GM12878 (cell line): ENCODE measurements at regions not wholly inside any gene's neighbourhood (a gene's known extent, or its start where the extent isn't known, plus 50 kb on each side); places are given as distances from the start of the nearest gene placed in this dataset.

ENCODE experiments used
- ATAC-seq: fragments of 200-7000 bp; cut with Tn5 transposase; 3 replicates; pipeline ENCODE4 v1.9.1; 2020; ENCODE audit warnings: mild to moderate bottlenecking, moderate library complexity
- BruUV-seq: library from RNA; stranded (reverse); fragments of 400-500 nt; replicated peaks from 2 replicates; lab custom pipeline; 2021; lab: Mats Ljungman, UMichigan
- CTCF ChIA-PET: fragments of 300-600 bp; sonication (Branson Sonifier 250); formaldehyde crosslinking; extraction: SDS; loops from one replicate; lab custom pipeline; 2021; ENCODE audit warnings: inconsistent platforms; lab: Yijun Ruan, JAX
- POLR2A ChIA-PET: fragments of 350-600 bp; formaldehyde crosslinking; extraction: SDS; loops from one replicate; lab custom pipeline; 2021; ENCODE audit warnings: inconsistent platforms; lab: Charles Lee
- RAD21 ChIA-PET: fragments of 300-600 bp; sonication (Branson Sonifier 250); formaldehyde crosslinking; loops from one replicate; lab custom pipeline; 2023; ENCODE audit warnings: antibody characterized with exemption; ENCODE audit not compliant: unreplicated experiment; lab: Charles Lee
- SMC1A ChIA-PET: fragments of 300-600 bp; sonication (Branson Sonifier 250); formaldehyde crosslinking; loops from one replicate; lab custom pipeline; 2023; ENCODE audit not compliant: unreplicated experiment, uncharacterized antibody; lab: Charles Lee
- DNase-seq: peaks from one replicate; pipeline ENCODE4 v3.0.0-alpha.2; 2011; ENCODE audit warnings: low read depth, low spot score
- FAIRE-seq: peaks from 3 replicates; lab custom pipeline; 2011; peaks lifted over from hg19 to GRCh38; lab: Jason Lieb, UNC
- H2AFZ ChIP-seq: 2 replicates; pipeline ENCODE4 v1.6.0; 2011; ENCODE audit warnings: low read depth, low read length, control low read depth; ENCODE audit not compliant: control insufficient read depth
- H3K27ac ChIP-seq: 2 replicates; pipeline ENCODE4 v1.5.1; 2011; ENCODE audit warnings: control low read depth; ENCODE audit not compliant: control insufficient read depth, insufficient read depth
- H3K27me3 ChIP-seq, 2 experiments: replicated peaks in 1 of 2; 2 replicates each; pipeline versions ENCODE4 v1.6.0 to v1.6.1; 2011; ENCODE audit warnings: low read length in 1 of 2; ENCODE audit not compliant: control insufficient read depth in 2 of 2, insufficient read depth in 2 of 2
- H3K36me3 ChIP-seq, 2 experiments: 2 replicates each; pipeline ENCODE4 v1.5.1; 2011; ENCODE audit warnings: low read length in 1 of 2; ENCODE audit not compliant: control insufficient read depth in 2 of 2, insufficient read depth in 2 of 2
- H3K4me1 ChIP-seq: 2 replicates; pipeline ENCODE4 v1.6.1; 2011; ENCODE audit warnings: mild to moderate bottlenecking, low read length, moderate library complexity, mixed read lengths; ENCODE audit not compliant: control insufficient read depth, insufficient read depth
- H3K4me2 ChIP-seq: 2 replicates; pipeline ENCODE4 v1.6.0; 2011; ENCODE audit warnings: control low read depth; ENCODE audit not compliant: control insufficient read depth, insufficient read depth
- H3K4me3 ChIP-seq: fragments of 200-600 bp; sonication (generic); 2 replicates; pipeline ENCODE4 v1.5.1; 2016
- H3K79me2 ChIP-seq: 2 replicates; pipeline ENCODE4 v1.6.0; 2011; ENCODE audit warnings: low read length; ENCODE audit not compliant: control insufficient read depth, insufficient read depth
- H3K9ac ChIP-seq: 2 replicates; pipeline ENCODE4 v1.8.0; 2011; ENCODE audit warnings: low read length, control low read depth, mixed read lengths; ENCODE audit not compliant: control insufficient read depth, insufficient read depth
- H3K9me3 ChIP-seq: replicated peaks from 3 replicates; pipeline ENCODE4 v1.5.1; 2011; ENCODE audit warnings: mild to moderate bottlenecking, low read length; ENCODE audit not compliant: control insufficient read depth, insufficient read depth
- H4K20me1 ChIP-seq: 2 replicates; pipeline ENCODE4 v1.6.0; 2011; ENCODE audit not compliant: control insufficient read depth, insufficient read depth
- ATF7 ChIP-seq: fragments of 450-650 bp; IDR thresholded peaks from 2 replicates; pipeline ENCODE4 v1.6.1; 2016; ENCODE audit warnings: low read depth, mild to moderate bottlenecking
- BCL3 ChIP-seq: IDR thresholded peaks from 2 replicates; pipeline ENCODE4 v1.6.1; 2011; ENCODE audit warnings: borderline replicate concordance, low read depth, mild to moderate bottlenecking, moderate library complexity, low read length; ENCODE audit not compliant: insufficient read depth, poor library complexity, severe bottlenecking
- BHLHE40 ChIP-seq, 2 experiments: fragments of 450-650 bp in 1 of 2; IDR thresholded peaks; 2 replicates each; pipeline ENCODE4 v1.6.1; 2011 to 2017; ENCODE audit warnings: low read depth in 2 of 2, borderline replicate concordance in 1 of 2, improper control_type of control experiment in 1 of 2, low read length in 1 of 2, mild to moderate bottlenecking in 1 of 2
- CBX3 ChIP-seq: fragments of 200-600 bp; sonication (generic); IDR thresholded peaks from 2 replicates; pipeline ENCODE4 v1.6.1; 2016; ENCODE audit warnings: low read depth, borderline replicate concordance
- CEBPZ ChIP-seq: fragments of 150-350 bp; IDR thresholded peaks from 2 replicates; pipeline ENCODE4 v1.6.1; 2016; ENCODE audit warnings: low read depth, low read length
- CTCF ChIP-seq, 3 experiments: IDR thresholded peaks in 2 of 3; conservative IDR thresholded peaks in 1 of 3; 2 replicates each; pipeline ENCODE4 v1.5.1; 2011; ENCODE audit warnings: low read depth in 3 of 3, low read length in 3 of 3, mild to moderate bottlenecking in 3 of 3, control low read depth in 2 of 3, moderate library complexity in 2 of 3, inconsistent platforms in 1 of 3, mixed read lengths in 1 of 3; ENCODE audit not compliant: control insufficient read depth in 2 of 3, insufficient read depth in 1 of 3; ENCODE audit errors: extremely low read depth in 1 of 3
- DPF2 ChIP-seq: fragments of 450-650 bp; IDR thresholded peaks from 2 replicates; pipeline ENCODE4 v1.6.1; 2017; ENCODE audit warnings: mild to moderate bottlenecking
- KDM1A ChIP-seq: fragments of 200-600 bp; sonication (generic); IDR thresholded peaks from 2 replicates; pipeline ENCODE4 v1.6.1; 2016; ENCODE audit warnings: borderline replicate concordance
- MXI1 ChIP-seq: fragments of 150-350 bp; IDR thresholded peaks from 2 replicates; pipeline ENCODE4 v1.6.1; 2011; ENCODE audit warnings: low read depth, mild to moderate bottlenecking, inconsistent platforms, low read length, improper control_type of control experiment
- POLR2AphosphoS5 ChIP-seq: IDR thresholded peaks from 2 replicates; pipeline ENCODE4 v1.6.1; 2011; ENCODE audit warnings: mild to moderate bottlenecking, low read length, inconsistent platforms
- RELA ChIP-seq: fragments of 450-650 bp; IDR thresholded peaks from 2 replicates; pipeline ENCODE4 v1.8.0; 2014; ENCODE audit warnings: borderline replicate concordance; ENCODE audit not compliant: partially characterized antibody
- ZBTB33 ChIP-seq: fragments of 450-650 bp; IDR thresholded peaks from 2 replicates; pipeline ENCODE4 v1.6.1; 2017; ENCODE audit warnings: mild to moderate bottlenecking
- ZNF274 ChIP-seq: IDR thresholded peaks from one replicate; pipeline ENCODE4 v1.8.0; 2011; ENCODE audit not compliant: insufficient read length, insufficient read depth
- WGBS: methylation state at CpG from one replicate; pipeline ENCODE4 v1.1.6; 2016; ENCODE audit warnings: low lambda C conversion rate; ENCODE audit not compliant: insufficient replicate concordance, insufficient coverage; ENCODE audit errors: missing lambda C conversion rate; 5-methylcytosine and 5-hydroxymethylcytosine counted together
- in situ Hi-C: fragments of 300-500 bp; cut with MboI; formaldehyde crosslinking; loops from 9 replicates; pipeline ENCODE4 v1.14.3; 2018; ENCODE audit warnings: mixed read lengths
- intact Hi-C: fragments of 100-400 bp; cut with micrococcal nuclease; formaldehyde crosslinking; loops from one replicate; pipeline ENCODE4 v1.14.2; 2022; ENCODE audit not compliant: unreplicated experiment

- H2AFZ ChIP-seq, result no peak overlapping the region
- no peak for FAIRE-seq
- in situ Hi-C loops (no loop called here), intact Hi-C loops (no loop called here)
- DNase-seq, result no peak
- SMC1A ChIA-PET, result no interaction called here
- CTCF ChIA-PET, result no interaction called here
- no peak overlapping the region for H3K4me3 ChIP-seq
- WGBS, result 0% methylated on average over 1 of the region's 1 CpG
- no peaks in the 10 kb centered on the region for H3K36me3 ChIP-seq
- H3K27ac ChIP-seq, result no peak overlapping the region
- RAD21 ChIA-PET, result no interaction called here
- no peaks in the 10 kb centered on the region for H3K79me2 ChIP-seq
- POLR2A ChIA-PET, result no interaction called here
- no peaks in the 10 kb centered on the region for H3K4me1 ChIP-seq
- no peak overlapping the region for H3K9ac ChIP-seq
- ATAC-seq, result no peak
- no peaks in the 10 kb centered on the region for H3K27me3 ChIP-seq
- H4K20me1 ChIP-seq, result no peaks in the 10 kb centered on the region
- no TSS peak for BruUV-seq
- no peaks in the 10 kb centered on the region for H3K9me3 ChIP-seq
- H3K4me2 ChIP-seq, result no peak overlapping the region
- TF ChIP-seq ATF7 (no peak), BHLHE40 (IDR thresholded peaks at IDR 0.05; ENCODE audit: borderline replicate concordance in 1 of 2, low read depth in 2 of 2, low read length in 1 of 2) (no peak), ZNF274 (no peak), ZBTB33 (no peak), CBX3 (no peak), MXI1 (no peak), CEBPZ (no peak), BCL3 (no peak), KDM1A (no peak), CTCF (IDR thresholded peaks at IDR 0.05 in 2 of 3, conservative IDR thresholded peaks at IDR 0.05 in 1 of 3; ENCODE audit: control insufficient read depth in 2 of 3, extremely low read depth in 1 of 3, insufficient read depth in 1 of 3, low read depth in 3 of 3, low read length in 3 of 3) (no peak), RELA (no peak), DPF2 (no peak), POLR2AphosphoS5 (no peak)
Observed at GRCh38 chr2:22798386-22798785, 586.6 kb upstream of the KLHL29 start.
